Stimulated activated CD4-positive, alpha-beta T cell treated with anti-CD3 and anti-CD28 coated beads, Interleukin-15, amount 100 ng/mL, for 1 hour (primary cell): ENCODE measurements at regions not wholly inside any gene's neighbourhood (a gene's known extent, or its start where the extent isn't known, plus 50 kb on each side); places are given as distances from the start of the nearest gene placed in this dataset.
"Not testable (repeated sequence)": the region's sequence is repeated elsewhere in the genome, so short reads cannot be mapped to it uniquely, and the experiment has no call there.

Experiments used
- DNase-seq, 2 donors: peaks; one replicate each; pipeline ENCODE4 v3.0.0-alpha.2; 2020; ENCODE audit warnings: low read depth in 1 of 2, low spot score in 1 of 2

GRCh38 chr12:89840162-89840922, 131.7 kb upstream of the ATP2B1 start:
- no peak for DNase-seq

GRCh38 chr12:89839444-89839843, 130.8 kb upstream of the ATP2B1 start:
- DNase-seq: no peak

- no peak for DNase-seq
These were observed 130.2 kb upstream of the ATP2B1 start for GRCh38 chr12:89838833-89839232.

GRCh38 chr12:89836026-89836425, 127.4 kb upstream of the ATP2B1 start:
- no peak for DNase-seq

GRCh38 chr12:89834676-89835075, 126.0 kb upstream of the ATP2B1 start:
- no peak for DNase-seq

GRCh38 chr12:89833337-89834252, 125.0 kb upstream of the ATP2B1 start:
- no peak for DNase-seq

GRCh38 chr12:89832336-89832735, 123.7 kb upstream of the ATP2B1 start:
- DNase-seq: no peak

GRCh38 chr12:89831310-89832095, 122.9 kb upstream of the ATP2B1 start:
- no peak for DNase-seq

- DNase-seq: no peak
These were observed 120.9 kb upstream of the ATP2B1 start for GRCh38 chr12:89829434-89829975.

- no peak for DNase-seq
These were observed 119.9 kb upstream of the ATP2B1 start for GRCh38 chr12:89828575-89828974.

- DNase-seq: no peak
These were observed 119.0 kb upstream of the ATP2B1 start for GRCh38 chr12:89827592-89827991.

GRCh38 chr12:89826468-89826867, 117.8 kb upstream of the ATP2B1 start:
- DNase-seq: no peak

- DNase-seq: no peak
These were observed 117.2 kb upstream of the ATP2B1 start for GRCh38 chr12:89825591-89826449.

- DNase-seq: no peak
These were observed 116.2 kb upstream of the ATP2B1 start for GRCh38 chr12:89824822-89825221.

- DNase-seq: not testable (repeated sequence)
These were observed 114.4 kb upstream of the ATP2B1 start for GRCh38 chr12:89822992-89823391.

- DNase-seq: no peak
These were observed 113.3 kb upstream of the ATP2B1 start for GRCh38 chr12:89821896-89822295.

GRCh38 chr12:89817501-89818226, 109.0 kb upstream of the ATP2B1 start:
- no peak for DNase-seq

- no peak for DNase-seq
These were observed 106.6 kb upstream of the ATP2B1 start for GRCh38 chr12:89815225-89815624.

GRCh38 chr12:89803412-89803811, 94.8 kb upstream of the ATP2B1 start:
- DNase-seq: no peak

GRCh38 chr12:89801284-89801683, 92.6 kb upstream of the ATP2B1 start:
- no peak for DNase-seq
